Frontal cortex (tissue), 3 donors: ENCODE measurements at regions not wholly inside any gene's neighbourhood (a gene's known extent, or its start where the extent isn't known, plus 50 kb on each side); places are given as distances from the start of the nearest gene placed in this dataset.
"Not testable (repeated sequence)": the region's sequence is repeated elsewhere in the genome, so short reads cannot be mapped to it uniquely, and the experiment has no call there.

Experiments used
- DNase-seq, 2 donors: peaks; one replicate each; pipeline ENCODE4 v3.0.0; 2012; ENCODE audit warnings: low spot score in 2 of 2
- FAIRE-seq: peaks from 2 replicates; lab custom pipeline; 2012; peaks lifted over from hg19 to GRCh38; lab: Jason Lieb, UNC
- donor health status: control.
- donor health status: control.
- donor health status: control.

GRCh38 chr1:221880182-221880581, 138.3 kb upstream of the DUSP10 start:
- FAIRE-seq, result no peak
- no peak for DNase-seq

DNA sequence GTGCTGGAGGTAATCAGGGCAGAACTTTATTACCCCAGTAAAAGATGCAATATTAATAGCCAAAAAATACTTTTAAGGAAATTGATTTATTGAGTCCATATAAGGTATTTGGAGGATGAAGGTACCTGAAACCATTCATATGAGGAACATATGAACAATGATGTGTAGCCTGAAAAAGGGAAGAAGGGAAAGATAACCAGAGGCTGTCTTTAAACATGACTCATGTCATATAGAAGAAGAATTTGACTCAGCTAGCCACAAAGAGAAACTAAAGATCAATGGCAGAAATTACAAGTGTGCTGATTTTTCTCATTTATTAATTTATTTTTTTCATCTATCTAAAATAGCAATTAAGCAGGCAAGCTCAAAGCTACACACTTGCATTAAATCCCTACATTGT, 136.2 kb upstream of the DUSP10 start:
- FAIRE-seq (no peak), DNase-seq (no peak)

GRCh38 chr1:221877311-221877710, 135.4 kb upstream of the DUSP10 start:
- no peak for FAIRE-seq
- no peak for DNase-seq

DNA sequence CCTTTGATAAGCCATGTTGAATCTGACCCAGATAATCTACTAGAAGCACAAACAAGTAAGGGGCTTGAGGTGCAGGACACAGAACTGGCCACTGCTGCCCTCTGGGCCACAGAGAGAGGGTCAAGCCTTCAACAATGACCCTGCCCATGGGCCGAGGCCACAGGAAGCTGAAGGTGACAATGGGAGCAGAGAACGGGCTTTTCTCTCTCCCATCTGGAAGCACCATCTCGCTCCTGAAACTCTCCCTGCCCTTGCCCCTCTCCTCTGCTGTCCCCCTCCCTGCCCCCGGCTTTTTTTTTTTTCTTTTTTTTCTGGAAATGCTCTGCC, 133.1 kb upstream of the DUSP10 start:
- DNase-seq (no peak), FAIRE-seq (no peak)

DNA sequence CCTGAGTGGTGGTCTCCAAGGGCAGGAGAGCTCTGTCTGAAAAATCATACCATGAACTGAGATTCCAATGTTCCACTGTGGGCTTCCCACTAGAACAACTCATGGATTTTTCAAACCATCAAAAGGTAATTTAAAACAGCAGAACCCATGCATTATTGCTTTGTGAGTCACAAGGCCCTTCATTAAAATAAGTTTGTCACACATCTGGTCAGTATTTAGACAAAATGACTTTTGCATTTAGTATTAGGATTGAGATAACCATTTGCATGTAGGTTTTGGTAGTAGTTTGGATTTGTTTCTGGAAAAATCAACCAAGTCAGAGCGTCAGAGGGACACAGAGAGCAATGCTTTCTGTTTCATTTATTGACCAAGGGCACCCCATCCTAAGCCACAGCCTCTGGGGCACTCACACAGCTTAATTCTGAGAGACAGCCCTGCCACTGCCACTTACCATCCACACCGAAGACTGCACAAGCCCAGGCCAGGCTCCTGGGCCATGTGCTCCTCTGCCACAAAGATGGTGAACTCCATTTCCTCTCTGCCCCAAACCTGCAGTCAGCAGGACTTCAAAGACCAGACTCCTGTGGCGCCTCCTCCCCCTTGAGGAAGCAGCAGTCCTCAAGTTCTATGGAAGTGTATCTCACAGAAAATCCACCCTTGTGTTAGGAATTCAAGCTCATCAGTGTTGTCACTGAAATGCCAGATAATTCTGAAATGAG, 132.6 kb upstream of the DUSP10 start:
- no peak for FAIRE-seq
- DNase-seq, result no peak

- FAIRE-seq (no peak), DNase-seq (no peak)
Observed at GRCh38 chr1:221873673-221874072, 131.8 kb upstream of the DUSP10 start.

GRCh38 chr1:221871056-221871455, 129.2 kb upstream of the DUSP10 start:
- DNase-seq, result no peak
- no peak for FAIRE-seq

GRCh38 chr1:221869779-221870178, 127.9 kb upstream of the DUSP10 start:
- DNase-seq (no peak), FAIRE-seq (no peak)

GRCh38 chr1:221868593-221869303, 126.9 kb upstream of the DUSP10 start:
- no peak for DNase-seq
- no peak for FAIRE-seq

- DNase-seq (no peak), FAIRE-seq (no peak)
Observed at GRCh38 chr1:221867003-221867402, 125.1 kb upstream of the DUSP10 start.

GRCh38 chr1:221865808-221866207, 123.9 kb upstream of the DUSP10 start:
- DNase-seq (no peak), FAIRE-seq (no peak)

DNA sequence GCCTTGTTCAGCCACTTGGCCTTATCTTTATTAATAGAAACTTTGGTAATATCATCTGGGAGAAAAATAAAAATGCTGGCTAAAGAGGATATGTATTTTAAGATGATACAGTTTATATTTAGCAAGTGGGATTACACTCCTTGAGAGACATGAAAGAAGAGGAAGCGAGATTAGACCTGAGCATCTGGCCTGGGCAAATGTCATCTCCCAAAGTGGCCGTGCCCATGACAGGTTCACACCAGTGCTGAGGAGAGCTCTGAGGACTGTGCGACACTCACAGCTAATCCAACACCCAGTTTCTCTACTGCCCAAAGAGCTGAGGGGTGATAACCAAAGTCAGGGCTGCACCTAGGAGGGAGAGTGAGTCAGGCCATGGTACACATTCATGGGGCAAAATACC, 121.7 kb upstream of the DUSP10 start:
- no peak for FAIRE-seq
- no peak for DNase-seq

DNA sequence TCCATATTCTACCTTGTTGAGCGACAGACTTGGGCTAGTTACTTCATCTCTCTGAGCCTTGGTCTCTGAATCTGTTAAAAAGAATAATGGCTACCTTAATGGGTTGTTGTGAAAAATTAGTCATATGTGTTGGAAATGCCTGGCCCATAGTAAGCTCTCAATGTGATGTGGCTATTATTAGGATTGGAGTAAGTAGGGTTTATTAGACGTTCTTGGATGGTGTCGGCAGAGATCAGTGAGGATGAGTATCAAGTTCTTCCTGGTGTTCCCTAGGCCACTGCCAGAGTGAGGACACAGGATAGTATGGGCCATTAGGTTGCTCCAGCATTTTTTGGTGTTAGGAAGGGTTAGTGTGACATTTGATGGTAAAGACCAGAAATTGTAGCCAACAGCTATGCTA, 121.1 kb upstream of the DUSP10 start:
- FAIRE-seq (no peak), DNase-seq (no peak)

DNA sequence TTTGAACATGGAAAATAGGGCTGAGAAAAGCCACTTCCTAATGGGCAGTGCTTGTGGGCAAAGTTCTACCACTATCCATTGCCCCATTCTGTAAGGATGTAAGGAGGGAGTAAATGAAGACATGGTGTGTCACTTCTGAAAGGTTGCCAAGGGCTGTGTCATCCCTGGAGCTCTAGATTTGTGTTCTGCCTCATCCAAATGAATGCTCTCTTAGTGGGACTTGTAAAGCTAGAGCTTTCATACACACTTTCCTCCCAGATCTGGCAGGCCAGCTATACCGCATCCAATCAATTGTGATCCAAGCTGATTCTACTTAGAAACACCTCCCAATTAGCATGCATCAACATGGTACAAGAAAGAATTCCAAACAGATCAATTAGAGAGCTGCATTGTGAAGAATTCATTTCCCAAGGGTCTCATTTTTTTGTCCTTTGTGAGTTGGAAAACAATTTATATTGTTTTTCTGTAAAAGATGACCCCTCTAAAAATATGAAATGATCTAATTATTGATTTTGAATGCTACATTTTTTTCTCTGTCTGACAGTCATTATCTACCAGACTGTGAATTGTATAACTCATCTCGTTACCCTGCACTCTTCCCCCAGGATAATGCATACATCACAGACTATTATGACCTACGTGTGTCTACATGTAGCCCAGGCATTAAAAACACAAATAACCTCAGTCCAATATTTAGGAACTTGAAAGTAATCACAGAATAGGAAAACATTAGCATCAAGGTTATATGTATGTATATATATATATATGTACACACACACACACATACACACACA, 117.1 kb upstream of the DUSP10 start:
- no peak for FAIRE-seq

GRCh38 chr1:221857094-221857444, 115.2 kb upstream of the DUSP10 start:
- not testable (repeated sequence) for DNase-seq, FAIRE-seq

More for the DNA sequence above, 117.1 kb upstream of the DUSP10 start:
- no peak for DNase-seq

DNA sequence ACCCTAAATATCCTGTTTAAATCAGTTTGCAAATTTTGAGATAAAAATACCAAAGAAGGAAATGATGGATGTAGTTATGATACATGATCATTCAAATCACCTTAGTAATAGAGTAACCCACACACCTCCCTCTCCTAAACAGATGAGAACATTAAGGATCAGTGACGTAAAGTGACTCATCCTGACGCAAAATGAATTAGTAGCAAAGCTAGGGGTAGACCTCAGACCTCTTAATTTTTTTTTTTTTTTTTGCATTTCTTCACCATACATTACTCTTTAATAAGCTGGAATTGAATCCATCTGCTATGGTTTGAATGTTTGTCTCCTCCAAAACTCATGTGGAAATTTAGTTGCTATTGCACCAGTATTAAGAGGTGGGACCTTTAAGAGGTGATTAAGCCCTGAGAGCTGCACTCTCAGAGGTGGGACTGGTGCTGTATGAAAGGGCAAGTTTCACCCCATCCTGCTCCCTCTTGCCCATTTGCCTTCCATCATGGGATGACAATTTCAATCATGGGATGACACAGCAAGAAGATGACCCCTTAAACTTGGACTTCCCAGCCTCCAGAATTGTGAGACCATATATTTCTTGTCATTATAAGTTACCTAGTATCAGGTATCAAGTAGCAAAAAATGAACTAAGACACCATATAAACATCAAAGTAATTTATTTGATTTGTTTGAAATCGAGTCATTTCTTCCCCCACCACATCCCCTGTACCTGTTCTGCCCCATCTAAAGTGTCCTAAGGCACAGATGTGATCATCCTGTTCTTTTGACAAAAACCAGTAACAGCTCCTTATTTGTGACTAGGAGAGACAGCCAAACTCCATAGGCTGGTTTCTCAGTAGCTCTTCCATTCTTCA, 114.6 kb upstream of the DUSP10 start:
- FAIRE-seq (no peak), DNase-seq (no peak)

DNA sequence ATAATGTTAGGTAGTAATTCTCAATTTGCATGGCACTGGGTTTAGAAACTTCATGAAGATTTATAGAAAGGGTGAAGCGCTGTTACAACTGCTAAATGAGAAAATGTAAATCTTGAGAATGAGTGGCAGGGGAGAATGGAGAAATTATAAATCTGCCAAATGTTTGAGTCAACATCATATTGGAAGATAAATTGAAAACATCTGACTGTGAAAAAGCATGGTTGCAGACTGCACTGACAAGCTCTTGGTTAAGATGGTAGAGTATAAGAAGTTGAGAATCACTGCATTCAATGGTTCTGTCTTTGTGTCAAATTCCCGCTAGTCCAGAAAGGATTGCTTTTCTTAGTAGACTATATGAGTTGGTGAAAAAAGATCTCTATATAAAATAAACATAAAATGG, 113.3 kb upstream of the DUSP10 start:
- FAIRE-seq (no peak), DNase-seq (no peak)

DNA sequence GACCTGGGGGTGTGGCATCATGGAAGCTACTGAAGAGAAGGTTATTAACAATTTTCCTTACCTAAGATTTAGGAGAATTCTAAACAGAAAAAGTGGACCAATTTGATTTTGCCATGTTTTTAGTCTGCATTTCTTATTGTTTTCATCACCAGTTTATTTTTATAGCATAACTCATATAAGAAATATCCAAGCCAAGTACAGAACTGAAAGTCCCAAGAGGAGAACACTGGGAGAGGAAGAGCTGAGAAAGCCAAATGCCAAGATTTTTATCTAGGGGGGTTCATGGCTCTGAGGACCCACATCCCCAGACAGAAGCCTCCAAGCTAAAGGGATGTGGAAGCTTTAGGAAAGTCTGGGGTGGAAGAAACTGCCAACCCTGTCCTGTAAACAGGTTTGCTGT, 109.4 kb upstream of the DUSP10 start:
- DNase-seq, result no peak
- no peak for FAIRE-seq

DNA sequence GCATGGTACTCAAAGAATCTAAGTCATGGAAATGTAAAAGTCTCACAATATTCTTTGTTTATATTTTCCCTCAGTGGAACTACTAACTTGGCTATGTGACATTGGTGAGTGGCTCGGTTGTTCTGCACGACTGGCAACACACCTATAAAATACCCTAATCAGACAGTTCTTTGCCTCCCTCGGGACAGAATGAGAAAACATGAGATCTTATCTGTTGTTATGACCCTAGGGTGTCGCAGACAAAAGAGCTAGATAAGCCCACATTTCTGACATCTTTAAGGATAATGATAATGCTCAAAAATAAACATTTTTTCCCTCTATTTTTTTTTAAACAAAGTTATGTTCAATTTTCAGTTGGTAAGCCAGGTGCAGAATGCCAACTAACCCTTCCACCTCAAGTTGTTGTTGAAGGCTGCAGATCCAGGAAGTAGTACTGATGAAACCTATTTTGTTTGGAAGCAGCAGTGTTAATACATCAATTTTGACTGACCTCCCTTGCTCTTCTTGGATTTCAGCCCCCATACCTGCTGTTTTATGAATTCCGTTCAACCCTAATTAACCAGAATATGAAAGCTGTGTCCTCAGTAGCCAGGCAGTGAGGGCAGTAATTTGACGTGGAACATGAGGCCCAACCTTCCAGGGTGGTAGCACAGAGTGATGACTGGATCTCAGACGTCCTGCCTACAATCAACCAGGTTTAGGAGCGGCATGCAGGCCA, 108.7 kb upstream of the DUSP10 start:
- no peak for DNase-seq

GRCh38 chr1:221849897-221850296, 108.0 kb upstream of the DUSP10 start:
- FAIRE-seq (no peak), DNase-seq (no peak)

More for the DNA sequence above, 108.7 kb upstream of the DUSP10 start:
- FAIRE-seq, result no peak
